ENCODE measurements at regions not wholly inside any gene's neighbourhood (a gene's known extent, or its start where the extent isn't known, plus 50 kb on each side); places are given as distances from the start of the nearest gene placed in this dataset.

DNA sequence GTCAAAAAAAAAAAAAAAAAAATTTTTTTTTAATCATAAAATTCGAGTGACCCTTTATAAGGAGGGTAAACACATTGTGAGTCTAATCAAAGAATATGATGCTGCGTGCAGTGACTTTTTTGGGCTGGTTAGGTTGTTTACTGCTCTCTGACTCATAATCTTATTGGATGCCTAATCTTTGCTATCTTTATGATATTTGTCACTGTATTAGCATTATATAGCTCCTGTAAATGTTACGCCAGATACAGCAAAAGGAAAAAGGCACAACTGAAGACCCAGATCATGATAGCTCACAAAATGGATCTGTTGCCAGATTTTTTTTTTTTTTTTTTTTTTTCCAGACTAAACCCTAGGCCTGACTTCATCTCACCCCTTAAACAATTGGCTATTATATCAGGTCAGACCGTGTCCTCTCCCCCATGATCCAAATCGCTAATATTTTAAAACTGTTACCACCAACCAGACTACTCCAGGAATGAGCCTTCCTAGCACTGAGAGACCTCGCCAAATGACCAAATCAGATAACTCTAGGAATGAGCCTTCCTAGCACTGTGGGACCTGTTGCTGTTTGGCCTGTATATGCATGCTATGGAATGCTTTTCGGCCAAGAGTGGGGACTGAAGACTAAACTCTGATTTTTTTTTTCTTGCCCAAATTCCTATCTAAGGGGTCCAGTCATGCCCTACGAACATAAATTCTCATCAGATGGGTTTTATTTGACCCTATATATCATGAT is 131.7 kb upstream of the MYO10 start:
- DNase-seq (ENCODE audit: low read depth, low spot score), result no peak
- Histone ChIP-seq H2AFZ (ENCODE audit: low read depth, low read length, poor library complexity, severe bottlenecking) (no peak overlapping the region), H3K9me3 (ENCODE audit: control insufficient read depth in 1 of 2, insufficient read depth in 1 of 2, low read depth in 1 of 2, low read length in 2 of 2) (no peaks in the 10 kb centered on the region), H3K9me2 (ENCODE audit: insufficient read depth) (no peaks in the 10 kb centered on the region), H3K9ac (ENCODE audit: low read length) (no peak overlapping the region), H3K4me2 (ENCODE audit: low read length) (no peak overlapping the region), H4K20me1 (ENCODE audit: insufficient read depth) (no peaks in the 10 kb centered on the region), H3K79me2 (ENCODE audit: insufficient read depth, low read length) (no peaks in the 10 kb centered on the region), H3K27ac (ENCODE audit: low read depth, low read length) (no peak overlapping the region), H3K36me3 (ENCODE audit: control insufficient read depth in 1 of 2, insufficient read depth in 2 of 2, low read length in 2 of 2) (no peaks in the 10 kb centered on the region), H3K4me3 (replicated peaks in 1 of 2; ENCODE audit: low read depth in 1 of 2, low read length in 2 of 2) (no peak overlapping the region), H3K4me1 (ENCODE audit: control insufficient read depth in 1 of 2, insufficient read depth in 2 of 2, low read length in 2 of 2) (peaks cover 3 to 11% of the 10 kb centered on the region in 2 experiments; a peak in 3 of 4 replicates), H3K27me3 (ENCODE audit: insufficient read depth, low read length) (no peaks in the 10 kb centered on the region)
- TF ChIP-seq POLR2AphosphoS5 (IDR thresholded peaks at IDR 0.05; ENCODE audit: low read depth, low read length) (no peak), ZNF274 (IDR thresholded peaks at IDR 0.05; ENCODE audit: low read depth, low read length) (no peak), JUND (IDR thresholded peaks at IDR 0.05) (no peak), SIN3A (IDR thresholded peaks at IDR 0.05; ENCODE audit: low read depth) (no peak), SRF (IDR thresholded peaks at IDR 0.05; ENCODE audit: low read depth) (no peak), CEBPB (IDR thresholded peaks at IDR 0.05; ENCODE audit: low read depth) (no peak), EGR1 (IDR thresholded peaks at IDR 0.05; ENCODE audit: low read depth) (no peak), MAX (IDR thresholded peaks at IDR 0.05) (no peak), REST (IDR thresholded peaks at IDR 0.05; ENCODE audit: low read depth) (no peak), TCF7L2 (IDR thresholded peaks at IDR 0.05; ENCODE audit: borderline replicate concordance, extremely low read depth, insufficient read depth, insufficient read length) (no peak), ZFX (IDR thresholded peaks at IDR 0.05) (no peak)
- TF ChIP-seq, protein P1, sequence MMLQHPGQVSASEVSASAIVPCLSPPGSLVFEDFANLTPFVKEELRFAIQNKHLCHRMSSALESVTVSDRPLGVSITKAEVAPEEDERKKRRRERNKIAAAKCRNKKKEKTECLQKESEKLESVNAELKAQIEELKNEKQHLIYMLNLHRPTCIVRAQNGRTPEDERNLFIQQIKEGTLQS (IDR thresholded peaks at IDR 0.05), result no peak
- TF ChIP-seq, protein P2, sequence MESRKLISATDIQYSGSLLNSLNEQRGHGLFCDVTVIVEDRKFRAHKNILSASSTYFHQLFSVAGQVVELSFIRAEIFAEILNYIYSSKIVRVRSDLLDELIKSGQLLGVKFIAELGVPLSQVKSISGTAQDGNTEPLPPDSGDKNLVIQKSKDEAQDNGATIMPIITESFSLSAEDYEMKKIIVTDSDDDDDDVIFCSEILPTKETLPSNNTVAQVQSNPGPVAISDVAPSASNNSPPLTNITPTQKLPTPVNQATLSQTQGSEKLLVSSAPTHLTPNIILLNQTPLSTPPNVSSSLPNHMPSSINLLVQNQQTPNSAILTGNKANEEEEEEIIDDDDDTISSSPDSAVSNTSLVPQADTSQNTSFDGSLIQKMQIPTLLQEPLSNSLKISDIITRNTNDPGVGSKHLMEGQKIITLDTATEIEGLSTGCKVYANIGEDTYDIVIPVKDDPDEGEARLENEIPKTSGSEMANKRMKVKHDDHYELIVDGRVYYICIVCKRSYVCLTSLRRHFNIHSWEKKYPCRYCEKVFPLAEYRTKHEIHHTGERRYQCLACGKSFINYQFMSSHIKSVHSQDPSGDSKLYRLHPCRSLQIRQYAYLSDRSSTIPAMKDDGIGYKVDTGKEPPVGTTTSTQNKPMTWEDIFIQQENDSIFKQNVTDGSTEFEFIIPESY (IDR thresholded peaks at IDR 0.05; ENCODE audit: extremely low read depth, insufficient replicate concordance, low read length), result no peak
- TF ChIP-seq, protein P3, sequence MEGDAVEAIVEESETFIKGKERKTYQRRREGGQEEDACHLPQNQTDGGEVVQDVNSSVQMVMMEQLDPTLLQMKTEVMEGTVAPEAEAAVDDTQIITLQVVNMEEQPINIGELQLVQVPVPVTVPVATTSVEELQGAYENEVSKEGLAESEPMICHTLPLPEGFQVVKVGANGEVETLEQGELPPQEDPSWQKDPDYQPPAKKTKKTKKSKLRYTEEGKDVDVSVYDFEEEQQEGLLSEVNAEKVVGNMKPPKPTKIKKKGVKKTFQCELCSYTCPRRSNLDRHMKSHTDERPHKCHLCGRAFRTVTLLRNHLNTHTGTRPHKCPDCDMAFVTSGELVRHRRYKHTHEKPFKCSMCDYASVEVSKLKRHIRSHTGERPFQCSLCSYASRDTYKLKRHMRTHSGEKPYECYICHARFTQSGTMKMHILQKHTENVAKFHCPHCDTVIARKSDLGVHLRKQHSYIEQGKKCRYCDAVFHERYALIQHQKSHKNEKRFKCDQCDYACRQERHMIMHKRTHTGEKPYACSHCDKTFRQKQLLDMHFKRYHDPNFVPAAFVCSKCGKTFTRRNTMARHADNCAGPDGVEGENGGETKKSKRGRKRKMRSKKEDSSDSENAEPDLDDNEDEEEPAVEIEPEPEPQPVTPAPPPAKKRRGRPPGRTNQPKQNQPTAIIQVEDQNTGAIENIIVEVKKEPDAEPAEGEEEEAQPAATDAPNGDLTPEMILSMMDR (IDR thresholded peaks at IDR 0.05 in 2 of 3, conservative IDR thresholded peaks at IDR 0.05 in 1 of 3; ENCODE audit: borderline replicate concordance in 1 of 3, insufficient read depth in 1 of 3, low read depth in 2 of 3, low read length in 2 of 3), result no peak
- BruUV-seq (replicated peaks), result no TSS peak
- ChIA-PET CTCF (no interaction called here), POLR2A (no interaction called here), RAD21 (ENCODE audit: low non-redundant PET in 1 of 2, low total read pairs in 2 of 2, uncharacterized antibody in 2 of 2, unreplicated experiment in 2 of 2) (no interaction called here)
- intact Hi-C loops (cut with micrococcal nuclease), result no loop called here
- ATAC-seq, result no peak
